ENCODE measurements at regions not wholly inside any gene's neighbourhood (a gene's known extent, or its start where the extent isn't known, plus 50 kb on each side); places are given as distances from the start of the nearest gene placed in this dataset.
"Not testable (repeated sequence)": the region's sequence is repeated elsewhere in the genome, so short reads cannot be mapped to it uniquely, and the experiment has no call there.

DNA sequence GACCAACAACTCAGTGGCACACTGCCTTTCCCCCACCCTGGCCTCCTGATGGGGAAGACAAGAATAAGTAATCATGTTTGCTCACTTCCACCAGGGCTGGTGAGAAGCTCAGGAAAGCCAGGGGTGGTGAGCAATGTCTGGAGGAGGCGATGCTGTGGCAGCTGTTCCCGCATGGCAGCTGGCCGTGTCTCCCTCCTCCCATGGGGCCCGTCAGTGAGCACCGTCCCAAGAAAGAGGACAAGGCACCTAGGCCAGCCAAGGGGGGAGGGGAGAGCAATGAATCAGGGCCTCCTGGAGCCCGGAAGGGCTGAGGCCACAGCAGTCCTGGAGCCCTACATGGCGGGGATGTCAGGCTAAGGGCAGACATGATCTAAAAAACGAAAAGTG, 69.2 kb upstream of the INSIG1 start:
- TF ChIP-seq POLR2A (IDR thresholded peaks at IDR 0.05; ENCODE audit: low read length), result no peak
- TF ChIP-seq GATA1 (IDR thresholded peaks at IDR 0.05; ENCODE audit: low read depth, low read length), result no peak
- DNase-seq, result no peak

GRCh38 chr7:155228894-155229293, 68.8 kb upstream of the INSIG1 start:
- no peak for DNase-seq
- TF ChIP-seq POLR2A (IDR thresholded peaks at IDR 0.05; ENCODE audit: low read length) (no peak), GATA1 (IDR thresholded peaks at IDR 0.05; ENCODE audit: low read depth, low read length) (no peak)

DNA sequence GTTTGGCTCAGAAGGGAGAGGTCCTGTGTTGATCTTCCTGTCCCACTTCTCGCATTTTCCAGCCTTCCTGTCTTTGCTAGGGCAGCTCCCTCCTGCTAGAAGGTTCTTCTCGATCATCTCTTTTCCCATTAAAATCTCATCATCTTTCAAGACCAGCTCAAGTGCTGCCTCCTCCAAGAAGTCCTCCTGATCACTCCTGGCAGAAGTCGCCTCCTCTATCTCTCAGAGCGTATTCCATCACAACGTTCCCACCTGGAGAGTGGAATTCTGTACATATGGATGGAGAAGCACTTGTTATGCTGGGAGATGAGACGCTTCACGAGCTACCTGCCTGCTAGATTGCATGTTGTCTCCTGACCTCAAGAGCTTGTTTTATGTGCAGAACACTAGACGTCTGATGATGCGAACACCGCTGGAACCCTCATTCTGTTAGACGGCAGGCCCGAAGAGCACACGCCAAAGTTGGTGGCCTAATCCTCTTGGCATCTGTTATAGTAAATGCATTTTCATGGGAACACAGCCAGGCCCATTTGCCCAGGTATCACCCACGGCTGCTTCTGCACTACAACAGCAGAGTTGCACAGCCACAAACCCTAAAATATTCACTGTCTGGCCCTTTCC, 68.0 kb upstream of the INSIG1 start:
- no peak for DNase-seq
- TF ChIP-seq GATA1 (IDR thresholded peaks at IDR 0.05; ENCODE audit: low read depth, low read length) (no peak), POLR2A (IDR thresholded peaks at IDR 0.05; ENCODE audit: low read length) (no peak)

DNA sequence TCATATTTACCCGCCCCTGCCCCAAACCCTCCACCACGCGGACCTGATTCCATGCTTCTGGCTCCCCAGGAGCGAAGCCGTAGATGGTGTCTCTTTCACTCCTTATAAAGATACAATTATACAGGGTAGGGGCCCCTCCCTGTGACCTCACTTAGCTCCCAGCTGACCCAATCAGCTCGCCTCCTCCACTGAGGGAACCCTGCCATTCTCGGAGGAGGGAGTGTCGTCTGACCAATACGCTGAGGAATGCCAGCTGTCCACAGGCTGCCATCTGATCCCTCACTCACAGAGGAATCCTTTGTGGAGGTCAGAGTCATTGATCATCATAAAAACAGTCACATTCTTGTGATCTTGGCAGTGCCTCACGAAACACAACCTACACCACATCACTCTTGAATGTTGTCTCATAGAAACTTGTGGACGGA, 67.5 kb upstream of the INSIG1 start:
- no peak for DNase-seq
- TF ChIP-seq POLR2A (IDR thresholded peaks at IDR 0.05; ENCODE audit: low read length) (no peak), GATA1 (IDR thresholded peaks at IDR 0.05; ENCODE audit: low read depth, low read length) (no peak)

GRCh38 chr7:155231241-155231800, 66.4 kb upstream of the INSIG1 start:
- no peak for TF ChIP-seq POLR2A (IDR thresholded peaks at IDR 0.05; ENCODE audit: low read length)
- TF ChIP-seq GATA1 (IDR thresholded peaks at IDR 0.05; ENCODE audit: low read depth, low read length), result no peak
- no peak for DNase-seq

DNA sequence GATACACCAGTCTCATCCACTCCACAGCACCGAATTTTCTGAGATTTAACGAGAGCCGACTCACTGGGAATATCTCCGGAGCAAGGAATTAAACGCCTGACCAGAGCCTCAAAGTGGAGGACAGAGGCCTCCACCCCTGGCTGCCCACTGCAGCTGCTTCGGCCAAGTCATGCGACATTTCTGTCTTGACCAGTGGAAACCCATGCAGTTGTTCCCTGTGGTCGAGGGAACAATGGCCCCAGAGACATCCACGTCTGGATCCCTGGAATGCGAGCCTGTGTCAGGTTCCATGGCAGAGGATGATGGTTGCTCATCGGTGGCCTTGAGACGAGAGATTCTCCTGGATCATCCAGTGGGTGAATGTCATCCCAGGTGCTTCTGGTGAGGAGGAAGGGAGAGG, 65.7 kb upstream of the INSIG1 start:
- no peak for TF ChIP-seq GATA1 (IDR thresholded peaks at IDR 0.05; ENCODE audit: low read depth, low read length)
- TF ChIP-seq POLR2A (IDR thresholded peaks at IDR 0.05; ENCODE audit: low read length), result no peak
- no peak for DNase-seq

DNA sequence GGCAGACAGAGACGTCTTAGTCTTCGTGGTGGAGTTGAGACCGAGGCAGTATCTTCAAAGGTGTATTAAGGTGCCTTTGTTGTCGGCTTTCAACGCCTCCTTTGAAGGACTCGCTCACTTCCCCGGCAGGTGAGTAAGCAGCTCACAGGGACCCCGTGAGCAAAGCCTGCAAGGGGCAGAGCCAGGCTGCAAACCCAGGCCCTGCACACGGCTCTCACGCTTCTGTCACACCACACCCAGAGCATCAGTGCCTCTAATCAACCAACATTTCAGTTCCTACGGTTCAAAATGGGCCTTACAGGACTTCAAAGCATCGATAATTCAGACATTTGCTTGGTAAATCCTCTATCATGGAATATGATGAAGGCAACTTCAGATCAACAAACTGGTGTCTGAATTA, 64.8 kb upstream of the INSIG1 start:
- TF ChIP-seq POLR2A (IDR thresholded peaks at IDR 0.05; ENCODE audit: low read length), result no peak
- TF ChIP-seq GATA1 (IDR thresholded peaks at IDR 0.05; ENCODE audit: low read depth, low read length), result no peak
- no peak for DNase-seq

DNA sequence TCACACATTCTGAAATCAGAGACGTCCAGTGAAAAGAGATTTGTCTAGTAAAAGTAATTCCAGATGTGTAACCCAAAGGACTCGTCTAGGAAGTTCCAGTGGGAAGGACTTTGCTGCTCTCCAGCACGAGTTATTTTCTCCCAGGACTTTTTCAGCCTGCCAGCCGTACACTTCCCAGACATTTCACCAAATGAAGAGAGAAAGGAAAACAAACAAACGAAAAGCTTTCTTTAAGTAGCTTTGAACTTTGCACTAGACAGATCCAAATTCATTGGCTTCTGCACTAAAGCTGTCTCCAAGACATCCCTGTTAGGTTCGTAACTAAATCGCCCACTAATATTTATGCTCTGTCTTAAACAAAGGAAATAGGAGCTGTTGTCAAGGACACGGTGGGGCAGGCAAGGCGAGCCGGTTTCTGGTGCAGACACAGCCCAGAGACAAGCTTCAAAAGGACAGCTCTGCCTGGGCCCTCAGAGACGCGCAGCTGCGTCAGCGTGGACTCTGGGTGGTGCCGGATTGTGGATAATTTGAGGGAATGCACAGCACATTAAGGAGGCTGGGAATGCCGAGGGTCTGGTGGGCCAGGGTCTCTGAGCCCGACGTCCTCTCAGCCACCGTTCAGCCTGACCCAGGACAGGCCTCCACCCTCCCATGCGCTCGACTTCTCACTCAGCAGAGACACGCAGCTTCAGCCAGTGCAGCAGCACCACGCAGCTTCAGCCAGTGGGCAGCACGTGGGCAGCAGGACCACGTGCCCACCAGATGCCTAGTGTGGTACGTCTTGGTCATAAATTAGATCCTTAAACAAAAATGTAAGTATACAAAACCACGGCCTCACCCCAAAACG, 64.1 kb upstream of the INSIG1 start:
- no peak for DNase-seq
- TF ChIP-seq GATA1 (IDR thresholded peaks at IDR 0.05; ENCODE audit: low read depth, low read length) (no peak), POLR2A (IDR thresholded peaks at IDR 0.05; ENCODE audit: low read length) (no peak)

DNA sequence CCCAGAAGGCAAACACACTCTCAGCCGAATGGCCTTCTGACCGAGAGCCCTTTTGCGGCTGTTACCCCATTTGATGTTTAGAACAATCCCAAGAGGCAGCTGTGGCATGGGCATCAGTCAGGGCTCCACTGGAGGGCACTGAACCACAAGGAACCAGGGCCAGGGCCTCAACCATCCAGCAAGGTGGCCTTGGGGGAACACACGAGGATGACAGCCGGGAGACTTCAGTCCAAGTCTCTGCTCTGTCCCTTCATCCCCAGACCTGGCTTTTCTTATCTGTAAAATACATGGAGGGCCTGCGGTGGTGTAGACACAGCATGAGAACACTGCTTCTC, 63.6 kb upstream of the INSIG1 start:
- DNase-seq, result no peak
- TF ChIP-seq POLR2A (IDR thresholded peaks at IDR 0.05; ENCODE audit: low read length), result no peak
- TF ChIP-seq GATA1 (IDR thresholded peaks at IDR 0.05; ENCODE audit: low read depth, low read length), result no peak

DNA sequence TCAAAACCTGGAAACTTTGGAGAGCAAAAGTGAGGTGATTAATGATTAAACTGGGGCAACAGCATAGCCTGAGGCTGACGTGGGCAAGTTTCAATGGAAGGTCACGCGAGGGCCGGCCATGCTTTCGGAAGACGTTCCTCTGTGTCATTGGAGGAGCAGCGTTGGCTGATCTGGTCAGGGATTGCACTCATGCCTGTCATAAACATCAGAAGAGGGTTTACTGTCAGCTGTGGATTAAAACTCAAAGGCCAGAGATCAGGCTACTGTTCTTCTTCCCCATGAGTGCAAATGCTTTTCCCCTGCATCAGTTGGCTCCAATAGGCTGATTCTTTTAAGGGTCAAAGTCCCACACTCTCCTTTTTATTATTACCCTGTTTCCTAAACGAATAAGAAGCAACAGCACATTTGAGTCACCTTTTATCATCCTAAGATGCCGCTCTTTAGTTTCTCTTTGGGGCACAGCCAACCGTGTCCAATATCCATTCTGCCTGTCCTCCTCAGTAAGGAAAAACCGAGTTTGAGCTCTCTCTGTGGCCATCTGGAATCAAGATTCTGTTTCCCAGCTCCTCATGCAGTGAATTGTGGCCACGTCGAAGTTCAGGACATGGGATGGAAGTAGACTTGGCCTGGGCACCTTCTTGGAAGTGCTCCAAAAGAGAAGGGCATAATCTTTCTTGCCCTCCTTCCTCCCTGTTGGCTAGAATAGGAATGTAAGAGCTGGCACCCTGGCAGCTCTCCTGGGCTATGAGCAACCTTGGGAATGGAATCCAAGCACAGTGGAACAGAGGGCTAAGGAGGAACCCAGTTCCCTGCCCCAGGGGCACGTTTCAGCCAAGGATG, 62.5 kb upstream of the INSIG1 start:
- DNase-seq, result no peak
- TF ChIP-seq POLR2A (IDR thresholded peaks at IDR 0.05; ENCODE audit: low read length) (no peak), GATA1 (IDR thresholded peaks at IDR 0.05; ENCODE audit: low read depth, low read length) (no peak)

DNA sequence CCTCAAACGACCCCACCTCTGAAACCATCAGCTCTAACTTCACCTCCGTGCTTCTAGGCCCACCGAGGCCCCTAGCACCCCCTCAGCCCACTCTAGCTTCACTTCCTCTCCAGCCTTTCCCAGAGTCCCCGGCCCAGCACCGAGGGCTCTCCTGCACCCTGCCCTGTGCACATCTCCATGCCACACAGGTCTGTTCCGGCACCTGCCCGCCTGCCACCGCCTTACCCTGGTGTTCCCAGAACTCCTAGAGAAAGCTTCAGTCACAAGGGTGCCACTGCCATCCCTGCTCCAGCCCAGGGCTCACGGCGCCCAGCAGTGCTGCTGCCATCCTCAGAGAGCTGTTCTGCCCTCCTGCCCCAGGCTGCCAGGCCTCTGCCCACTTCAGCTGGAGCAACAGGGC, 61.3 kb upstream of the INSIG1 start:
- DNase-seq, result no peak
- no peak for TF ChIP-seq POLR2A (IDR thresholded peaks at IDR 0.05; ENCODE audit: low read length)
- TF ChIP-seq GATA1 (IDR thresholded peaks at IDR 0.05; ENCODE audit: low read depth, low read length), result no peak

- TF ChIP-seq GATA1 (IDR thresholded peaks at IDR 0.05; ENCODE audit: low read depth, low read length) (no peak), POLR2A (IDR thresholded peaks at IDR 0.05; ENCODE audit: low read length) (no peak)
- no peak for DNase-seq
Observed at GRCh38 chr7:155237297-155237696, 60.4 kb upstream of the INSIG1 start.

- no peak for DNase-seq
- no peak for TF ChIP-seq GATA1 (IDR thresholded peaks at IDR 0.05; ENCODE audit: low read depth, low read length)
Observed at GRCh38 chr7:155237730-155238129, 59.9 kb upstream of the INSIG1 start.

- not testable (repeated sequence) for DNase-seq
Observed at GRCh38 chr7:155239431-155240087, 58.1 kb upstream of the INSIG1 start.

All from erythroblast (primary cell).